Neural progenitor cell (in vitro differentiated cells): ENCODE measurements at regions not wholly inside any gene's neighbourhood (a gene's known extent, or its start where the extent isn't known, plus 50 kb on each side); places are given as distances from the start of the nearest gene placed in this dataset.

Source experiments
- EZH2 ChIP-seq: fragments of 200-600 bp; sonication (generic); IDR thresholded peaks from 2 replicates; pipeline ENCODE4 v1.6.1; 2017; ENCODE audit warnings: antibody characterized with exemption, mild to moderate bottlenecking, moderate library complexity
- EZH2phosphoT487 ChIP-seq: fragments of 200-600 bp; sonication (generic); IDR thresholded peaks from 2 replicates; pipeline ENCODE4 v1.6.1; 2017; ENCODE audit warnings: antibody characterized with exemption
- TF ChIP-seq, protein P1 (sequence below): fragments of 200-600 bp; sonication (generic); IDR thresholded peaks from 2 replicates; pipeline ENCODE4 v1.5.1; 2017; ENCODE audit warnings: antibody characterized with exemption, mild to moderate bottlenecking

DNA sequence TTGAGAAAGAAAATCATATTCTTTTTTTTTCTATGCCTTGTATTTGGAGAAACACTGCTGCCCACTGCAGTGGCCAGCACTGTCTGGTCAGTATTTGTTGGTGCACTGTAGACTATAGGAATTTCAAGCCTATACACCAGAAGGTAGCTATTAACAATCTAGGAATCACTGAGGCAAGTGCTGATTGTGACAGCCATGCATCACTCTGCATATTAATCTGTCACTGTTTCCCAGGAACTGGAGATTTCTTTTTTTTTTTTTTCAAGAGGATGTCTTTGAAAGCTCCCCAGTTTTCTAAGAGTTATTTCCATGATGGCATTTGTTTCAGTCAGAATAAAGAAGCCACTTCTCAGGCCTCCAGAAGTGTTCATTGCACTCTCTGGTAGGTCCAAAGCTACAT lies 737.8 kb upstream of the PTBP2 start:
- TF ChIP-seq EZH2phosphoT487 (no peak), EZH2 (no peak)
- TF ChIP-seq, protein P1, sequence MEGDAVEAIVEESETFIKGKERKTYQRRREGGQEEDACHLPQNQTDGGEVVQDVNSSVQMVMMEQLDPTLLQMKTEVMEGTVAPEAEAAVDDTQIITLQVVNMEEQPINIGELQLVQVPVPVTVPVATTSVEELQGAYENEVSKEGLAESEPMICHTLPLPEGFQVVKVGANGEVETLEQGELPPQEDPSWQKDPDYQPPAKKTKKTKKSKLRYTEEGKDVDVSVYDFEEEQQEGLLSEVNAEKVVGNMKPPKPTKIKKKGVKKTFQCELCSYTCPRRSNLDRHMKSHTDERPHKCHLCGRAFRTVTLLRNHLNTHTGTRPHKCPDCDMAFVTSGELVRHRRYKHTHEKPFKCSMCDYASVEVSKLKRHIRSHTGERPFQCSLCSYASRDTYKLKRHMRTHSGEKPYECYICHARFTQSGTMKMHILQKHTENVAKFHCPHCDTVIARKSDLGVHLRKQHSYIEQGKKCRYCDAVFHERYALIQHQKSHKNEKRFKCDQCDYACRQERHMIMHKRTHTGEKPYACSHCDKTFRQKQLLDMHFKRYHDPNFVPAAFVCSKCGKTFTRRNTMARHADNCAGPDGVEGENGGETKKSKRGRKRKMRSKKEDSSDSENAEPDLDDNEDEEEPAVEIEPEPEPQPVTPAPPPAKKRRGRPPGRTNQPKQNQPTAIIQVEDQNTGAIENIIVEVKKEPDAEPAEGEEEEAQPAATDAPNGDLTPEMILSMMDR, result no peak
